NCI-H2196 treated with DMSO at 0.1 percent for 48 hours (cell line): ENCODE measurements at regions not wholly inside any gene's neighbourhood (a gene's known extent, or its start where the extent isn't known, plus 50 kb on each side); places are given as distances from the start of the nearest gene placed in this dataset.

Source experiments
- DNase-seq: peaks from one replicate; lab custom pipeline; 2025; ENCODE audit not compliant: unreplicated experiment; lab: John Stamatoyannopoulos, UW

GRCh38 chr20:1720845-1721475 is 63.4 kb upstream of the SIRPG start:
- no peak for DNase-seq

GRCh38 chr20:1720226-1720625 is 62.6 kb upstream of the SIRPG start:
- DNase-seq, result no peak

DNA sequence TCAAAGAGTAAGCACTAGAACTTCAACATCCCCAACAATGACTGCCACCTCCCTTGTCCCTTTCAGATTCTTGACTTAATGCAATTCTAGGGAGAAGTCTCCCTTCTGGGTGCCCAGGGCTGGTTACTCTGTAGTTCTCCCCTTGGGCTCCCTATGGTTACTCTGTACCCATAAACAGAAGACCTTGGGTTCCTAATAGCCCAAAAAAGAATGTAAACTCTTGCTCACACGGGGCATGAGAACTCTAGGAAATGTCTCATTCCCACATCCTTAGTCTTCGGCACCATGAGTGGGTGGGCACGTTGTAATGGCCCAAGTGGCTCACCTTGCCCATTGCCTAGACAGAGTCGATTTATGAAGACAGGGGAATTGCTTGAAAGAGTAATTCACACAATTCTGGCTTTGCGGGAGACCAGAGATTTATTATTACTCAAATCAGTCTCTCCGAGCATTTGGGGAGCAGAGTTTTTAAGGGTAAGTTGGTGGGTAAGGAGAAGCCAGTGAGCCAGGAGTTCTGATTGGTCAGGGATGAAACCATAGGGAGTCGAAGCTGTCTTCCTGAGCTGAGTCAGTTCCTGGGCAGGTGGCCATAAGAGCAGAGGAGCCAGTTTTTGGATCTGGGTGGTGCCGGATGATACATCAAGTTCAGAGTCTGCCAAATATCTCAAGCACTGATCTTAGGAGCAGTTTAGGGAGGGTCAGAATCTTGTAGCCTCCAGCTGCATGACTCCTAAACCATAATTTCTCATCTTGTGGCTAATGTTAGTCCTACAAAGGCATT is 61.2 kb upstream of the SIRPG start:
- no peak for DNase-seq

- DNase-seq, result no peak
Observed at GRCh38 chr20:1712634-1713624, 55.4 kb upstream of the SIRPG start.

DNA sequence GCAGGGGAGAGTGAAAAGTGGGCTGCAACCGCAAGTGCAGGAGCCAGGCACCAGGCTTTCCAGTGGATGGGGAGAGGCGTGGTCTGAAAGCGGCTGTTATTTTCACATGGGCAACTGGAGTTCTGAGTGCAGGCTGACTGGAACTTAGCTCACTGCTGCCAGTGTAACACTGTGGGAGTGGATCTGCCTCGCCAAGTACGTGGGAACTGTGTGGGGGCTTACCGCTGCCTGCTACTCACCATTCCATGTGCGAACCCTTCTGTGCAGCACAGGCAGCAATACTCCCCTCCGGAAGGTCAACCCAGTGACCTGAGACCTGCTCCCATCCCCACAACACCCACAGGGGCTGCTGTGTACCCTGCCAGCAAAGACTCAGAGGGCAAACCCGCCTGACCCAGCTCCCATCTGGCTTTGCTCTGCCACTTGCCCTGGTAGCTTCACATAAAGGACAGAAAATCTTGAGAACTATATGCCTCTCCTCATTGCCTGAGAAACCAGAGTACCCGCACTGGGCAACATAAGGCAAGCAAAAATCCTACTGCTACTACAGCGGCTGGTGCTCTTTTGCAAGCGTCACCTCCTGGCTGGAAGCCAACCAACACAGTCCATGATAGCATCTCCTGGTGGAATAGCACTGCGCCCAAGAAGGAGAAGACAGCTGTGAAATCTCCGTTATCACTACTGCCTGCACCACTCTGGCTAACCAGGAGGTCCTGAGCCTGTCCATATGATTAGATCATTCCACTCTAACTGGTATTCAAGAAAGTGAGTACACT is 54.4 kb upstream of the SIRPG start:
- no peak for DNase-seq

DNA sequence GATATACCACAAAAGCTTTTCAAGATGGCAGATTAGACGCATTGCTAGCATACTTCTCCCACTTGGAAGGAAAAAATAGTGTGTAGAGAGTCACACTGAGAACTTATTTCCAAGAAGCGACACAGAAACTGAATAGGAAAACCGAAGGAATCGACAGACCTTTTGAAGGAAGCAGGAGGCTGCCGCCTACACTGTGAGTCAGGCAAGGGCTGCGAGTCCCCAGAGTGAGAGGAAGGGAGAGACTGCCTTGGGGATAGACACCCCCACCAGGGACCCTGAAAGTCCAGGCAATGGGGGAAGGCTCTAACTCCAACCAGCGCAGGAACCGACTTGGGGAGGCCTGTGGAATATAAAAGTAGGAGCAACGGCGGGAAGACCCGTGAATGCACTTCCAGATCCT is 53.7 kb upstream of the SIRPG start:
- no peak for DNase-seq

GRCh38 chr20:1710484-1710883 is 52.9 kb upstream of the SIRPG start:
- DNase-seq, result no peak

DNA sequence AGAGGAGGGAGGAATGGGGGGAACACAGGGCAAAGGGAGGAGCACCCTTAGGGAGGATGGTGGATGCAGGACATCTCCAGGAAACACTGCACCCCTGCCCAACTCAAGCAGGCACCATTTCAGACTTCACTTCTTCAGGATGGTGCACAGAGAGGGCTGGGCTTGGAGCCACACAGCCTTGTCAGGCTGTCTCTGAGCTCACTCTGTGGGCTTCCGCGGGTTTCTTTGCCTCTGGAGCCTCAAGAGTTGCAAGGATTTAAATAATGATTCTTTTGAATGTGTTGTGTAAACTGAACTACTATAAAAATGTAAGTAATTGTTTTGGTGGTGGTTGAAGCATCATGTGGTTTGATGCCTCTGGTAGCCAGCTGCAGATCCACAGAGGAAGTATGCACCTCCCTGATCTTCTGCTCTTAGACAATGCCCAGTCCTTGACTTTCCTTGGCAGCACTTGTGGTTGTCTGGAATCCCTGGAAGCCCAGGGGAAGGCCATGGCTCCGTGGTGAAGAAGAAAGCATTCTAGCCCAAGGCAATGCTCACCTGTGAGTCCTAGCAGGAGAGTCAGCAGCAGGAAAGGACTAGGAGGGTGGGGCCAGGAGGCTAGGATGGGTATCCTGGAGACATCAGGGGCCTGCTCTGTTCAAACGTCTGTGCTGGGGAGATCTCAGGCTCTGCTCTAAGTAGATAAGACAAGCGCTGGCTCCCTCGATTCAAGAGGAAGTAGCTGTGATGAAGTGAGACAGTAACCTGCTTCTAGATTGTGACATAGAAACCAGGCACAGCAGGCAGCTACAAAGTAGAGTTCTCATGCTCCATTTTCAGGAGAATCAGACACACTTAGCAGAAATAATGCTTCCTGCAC is 50.2 kb upstream of the SIRPG start:
- DNase-seq, result no peak
